Muscle layer of duodenum (tissue), 2 donors: ENCODE measurements at regions not wholly inside any gene's neighbourhood (a gene's known extent, or its start where the extent isn't known, plus 50 kb on each side); places are given as distances from the start of the nearest gene placed in this dataset.

Experiments used
- H3K27ac ChIP-seq: one replicate; pipeline ENCODE4 v1.7.0; 2013; ENCODE audit warnings: mild to moderate bottlenecking, low read length
- H3K27me3 ChIP-seq: one replicate; pipeline ENCODE4 v1.7.0; 2013; ENCODE audit warnings: low read depth, mild to moderate bottlenecking, control low read depth, low read length
- H3K36me3 ChIP-seq, 2 donors: one replicate each; pipeline ENCODE4 v1.7.0; 2013; ENCODE audit warnings: low read length in 2 of 2, control low read depth in 1 of 2, mild to moderate bottlenecking in 1 of 2; ENCODE audit not compliant: insufficient read depth in 2 of 2, control insufficient read depth in 1 of 2
- H3K4me1 ChIP-seq, 2 donors: one replicate each; pipeline ENCODE4 v1.7.0; 2013; ENCODE audit warnings: low read length in 2 of 2, mild to moderate bottlenecking in 2 of 2, control low read depth in 1 of 2, moderate library complexity in 1 of 2; ENCODE audit not compliant: insufficient read depth in 2 of 2, control insufficient read depth in 1 of 2
- H3K4me3 ChIP-seq, 2 donors: one replicate each; pipeline ENCODE4 v1.7.0; 2013; ENCODE audit warnings: low read length in 2 of 2, low read depth in 1 of 2, mild to moderate bottlenecking in 1 of 2
- H3K9me3 ChIP-seq, 2 donors: one replicate each; pipeline ENCODE4 v1.7.0; 2013; ENCODE audit warnings: low read length in 2 of 2, control low read depth in 1 of 2, mild to moderate bottlenecking in 1 of 2; ENCODE audit not compliant: control insufficient read depth in 1 of 2
- donor health status: healthy.

DNA sequence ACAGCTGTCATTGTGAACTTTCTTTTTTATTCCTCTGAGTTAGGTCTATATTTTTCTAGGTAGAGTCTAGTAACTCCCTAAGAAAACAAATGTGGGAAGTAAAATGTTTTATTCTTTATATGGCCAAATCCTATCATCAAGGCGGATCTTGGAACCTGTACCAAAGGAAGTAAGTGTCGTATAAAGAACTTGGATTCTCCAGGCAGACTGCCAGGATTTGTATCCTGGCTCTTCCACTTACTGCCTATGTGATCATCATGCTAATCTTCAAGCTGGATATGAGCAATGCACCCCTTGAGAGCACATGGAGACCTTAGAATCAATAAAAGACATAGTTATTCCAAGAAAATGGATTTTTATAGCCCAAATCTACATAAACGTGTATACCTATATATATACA lies 286.5 kb downstream of the PCDH17 start:
- no peak overlapping the region for H3K4me3 ChIP-seq
- H3K27ac ChIP-seq = no peak overlapping the region
- H3K27me3 ChIP-seq = no peaks in the 10 kb centered on the region
- no peaks in the 10 kb centered on the region for H3K36me3 ChIP-seq
- H3K4me1 ChIP-seq = no peaks in the 10 kb centered on the region
- no peaks in the 10 kb centered on the region for H3K9me3 ChIP-seq

DNA sequence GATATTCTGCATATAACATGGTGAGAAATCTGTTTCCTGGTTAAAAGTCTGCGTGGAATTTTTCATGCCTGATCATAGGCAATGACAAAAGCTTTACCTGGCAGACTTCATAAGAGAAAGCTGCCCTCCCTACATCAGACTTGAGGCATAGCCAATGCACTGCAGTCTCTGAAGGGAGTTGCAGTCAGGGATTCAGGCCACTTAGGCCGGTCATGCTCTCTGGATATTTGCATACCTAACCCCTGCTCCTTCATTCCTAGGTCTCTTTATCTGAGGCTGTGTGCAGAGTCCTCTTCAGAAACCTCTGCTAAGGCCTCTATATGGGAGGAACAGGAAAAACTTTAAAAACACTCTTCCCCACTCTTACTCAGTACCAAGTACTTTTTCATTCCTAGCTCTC lies 287.4 kb downstream of the PCDH17 start:
- no peaks in the 10 kb centered on the region for H3K36me3 ChIP-seq
- no peaks in the 10 kb centered on the region for H3K27me3 ChIP-seq
- no peaks in the 10 kb centered on the region for H3K4me1 ChIP-seq
- H3K27ac ChIP-seq = no peak overlapping the region
- H3K4me3 ChIP-seq = no peak overlapping the region
- no peaks in the 10 kb centered on the region for H3K9me3 ChIP-seq

DNA sequence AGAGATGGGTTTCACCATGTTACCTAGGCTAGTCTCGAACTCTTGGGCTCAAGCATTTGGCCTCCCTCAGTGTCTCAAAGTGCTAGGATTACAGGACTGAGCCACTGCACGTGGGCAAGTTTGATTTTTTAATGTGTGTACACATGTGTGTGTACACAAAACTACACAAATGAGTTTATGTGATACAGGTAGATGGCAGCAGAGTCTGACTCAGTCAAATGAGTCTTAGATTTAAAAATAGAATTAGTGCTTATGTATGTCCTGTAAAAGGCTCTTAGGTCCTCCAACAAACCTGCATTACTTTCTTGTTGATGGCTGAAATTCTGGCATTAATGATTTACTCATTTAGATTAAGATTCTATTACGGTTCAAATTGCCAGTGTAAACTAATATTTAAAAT lies 293.7 kb downstream of the PCDH17 start:
- Histone ChIP-seq H3K4me1 (no peaks in the 10 kb centered on the region), H3K27me3 (no peaks in the 10 kb centered on the region), H3K36me3 (no peaks in the 10 kb centered on the region), H3K27ac (no peak overlapping the region), H3K9me3 (no peaks in the 10 kb centered on the region), H3K4me3 (no peak overlapping the region)

DNA sequence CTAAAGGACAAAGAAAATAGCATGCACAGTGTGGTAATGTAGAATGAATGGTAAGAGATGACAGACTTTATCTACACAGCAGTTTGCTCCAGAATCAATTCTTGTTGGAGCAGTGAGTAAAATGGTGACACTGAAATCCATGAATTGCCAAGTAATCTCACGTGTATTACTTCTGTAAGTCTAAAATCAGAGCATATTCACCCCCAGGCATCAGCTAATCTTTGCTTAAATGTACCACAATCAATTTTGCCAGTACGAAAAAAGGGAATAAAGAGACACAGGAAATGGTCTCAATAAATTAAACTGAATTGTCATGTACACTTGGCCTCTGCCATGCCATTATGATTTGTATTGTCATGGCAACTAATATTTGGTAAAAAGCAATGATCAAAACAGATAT lies 294.2 kb downstream of the PCDH17 start:
- Histone ChIP-seq H3K27ac (no peak overlapping the region), H3K4me1 (no peaks in the 10 kb centered on the region), H3K36me3 (no peaks in the 10 kb centered on the region), H3K9me3 (no peaks in the 10 kb centered on the region), H3K4me3 (no peak overlapping the region), H3K27me3 (no peaks in the 10 kb centered on the region)

DNA sequence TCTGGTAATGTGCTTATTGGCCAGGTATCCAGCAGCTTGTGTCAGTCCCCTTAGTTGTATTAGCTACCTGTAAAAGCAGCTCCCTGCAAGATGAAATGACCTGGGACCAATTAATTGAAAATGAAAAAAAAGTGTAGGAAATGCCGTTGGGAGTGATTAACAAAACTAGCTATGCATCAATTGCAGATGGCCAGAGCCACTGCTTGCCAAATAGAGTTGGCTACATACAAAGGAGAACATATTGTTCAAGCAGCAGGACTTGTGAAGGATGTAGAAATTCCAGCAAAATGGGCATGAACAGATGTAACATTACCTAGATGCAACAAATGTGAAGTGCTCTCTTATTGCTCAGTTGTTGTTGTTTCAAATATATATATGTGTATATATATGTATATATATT lies 300.5 kb downstream of the PCDH17 start:
- Histone ChIP-seq H3K4me1 (no peaks in the 10 kb centered on the region), H3K9me3 (no peaks in the 10 kb centered on the region), H3K4me3 (no peak overlapping the region), H3K36me3 (no peaks in the 10 kb centered on the region), H3K27ac (no peak overlapping the region), H3K27me3 (no peaks in the 10 kb centered on the region)

DNA sequence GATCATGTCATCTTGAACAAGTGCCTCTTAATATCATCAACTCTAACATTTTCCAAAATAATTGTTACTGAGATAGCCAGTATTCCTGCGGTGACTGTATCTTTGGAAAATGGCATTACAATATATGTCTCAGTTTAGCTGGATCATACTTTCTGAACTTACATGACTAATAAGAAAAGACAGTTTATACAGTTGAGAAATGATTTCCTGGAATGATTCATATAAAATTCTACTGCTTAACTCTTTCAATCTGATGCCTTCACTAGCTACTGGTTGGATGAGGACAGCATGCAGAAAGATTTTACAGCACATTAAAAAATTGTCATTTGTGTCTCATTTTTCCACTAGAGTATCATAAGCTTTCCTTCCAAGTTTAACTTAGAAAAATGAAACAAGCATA lies 302.1 kb downstream of the PCDH17 start:
- H3K4me3 ChIP-seq = no peak overlapping the region
- H3K27me3 ChIP-seq = no peaks in the 10 kb centered on the region
- no peaks in the 10 kb centered on the region for H3K36me3 ChIP-seq
- no peaks in the 10 kb centered on the region for H3K9me3 ChIP-seq
- H3K4me1 ChIP-seq = no peaks in the 10 kb centered on the region
- H3K27ac ChIP-seq = no peak overlapping the region

DNA sequence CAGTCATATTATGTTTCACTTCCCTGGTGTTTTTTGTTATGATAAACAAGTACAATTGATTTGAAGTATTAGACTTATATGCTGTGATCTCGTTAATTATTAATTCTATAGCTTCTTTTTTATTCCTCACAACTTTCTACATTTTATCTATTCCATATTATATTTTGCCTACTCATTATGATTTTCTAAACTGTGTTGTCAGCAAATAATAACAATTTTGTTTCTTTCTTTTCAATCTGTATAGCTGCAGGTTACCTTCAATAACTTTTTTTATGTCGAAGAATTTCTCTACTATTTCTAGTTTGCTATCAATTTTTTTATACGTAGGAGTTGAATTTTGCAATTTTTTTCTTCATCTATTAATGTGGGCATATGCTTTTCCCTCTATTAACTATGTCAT lies 304.4 kb downstream of the PCDH17 start:
- Histone ChIP-seq H3K27me3 (no peaks in the 10 kb centered on the region), H3K4me3 (no peak overlapping the region), H3K36me3 (no peaks in the 10 kb centered on the region), H3K4me1 (no peaks in the 10 kb centered on the region), H3K9me3 (no peaks in the 10 kb centered on the region), H3K27ac (no peak overlapping the region)

DNA sequence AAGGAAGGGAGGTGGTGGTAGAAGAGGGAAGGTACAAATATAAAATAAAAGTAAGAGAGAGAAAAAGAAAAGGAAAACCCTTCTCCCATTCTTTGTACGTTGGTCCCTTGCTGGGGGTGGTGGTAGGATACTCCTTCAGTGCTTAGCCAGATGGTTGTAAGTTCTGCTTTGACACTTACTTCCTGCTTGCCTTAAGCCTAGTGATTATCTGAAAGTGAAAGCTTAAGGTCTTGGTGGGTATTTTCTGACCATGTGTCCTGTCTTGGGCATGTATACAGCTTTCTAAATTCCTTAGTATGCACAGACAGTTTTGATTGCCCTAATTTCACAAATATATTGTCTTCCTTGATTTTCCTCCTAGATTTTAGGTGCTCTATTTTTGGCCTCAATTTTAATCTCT lies 314.8 kb downstream of the PCDH17 start:
- no peaks in the 10 kb centered on the region for H3K36me3 ChIP-seq
- H3K27me3 ChIP-seq = no peaks in the 10 kb centered on the region
- H3K27ac ChIP-seq = no peak overlapping the region
- no peak overlapping the region for H3K4me3 ChIP-seq
- no peaks in the 10 kb centered on the region for H3K4me1 ChIP-seq
- no peaks in the 10 kb centered on the region for H3K9me3 ChIP-seq

DNA sequence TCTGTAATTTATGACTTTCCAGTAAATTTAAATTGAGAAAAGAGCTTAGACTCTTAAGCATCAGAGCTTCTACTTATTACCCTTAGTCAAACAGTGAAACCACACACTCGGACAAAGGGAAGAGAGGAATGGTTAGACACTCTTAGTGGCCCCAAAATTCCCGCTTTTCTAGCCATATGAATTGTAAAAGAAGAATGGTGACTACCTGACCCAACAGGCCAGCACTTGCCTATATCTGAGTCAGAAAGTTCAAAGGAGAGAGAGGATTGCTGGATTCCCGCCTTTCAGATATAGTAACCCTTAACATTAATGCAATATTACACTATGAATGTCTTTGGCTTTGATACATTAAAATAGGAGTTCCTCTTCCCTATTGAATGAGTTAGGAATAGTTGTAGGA lies 317.3 kb downstream of the PCDH17 start:
- no peaks in the 10 kb centered on the region for H3K4me1 ChIP-seq
- no peaks in the 10 kb centered on the region for H3K9me3 ChIP-seq
- no peak overlapping the region for H3K4me3 ChIP-seq
- no peaks in the 10 kb centered on the region for H3K27me3 ChIP-seq
- no peaks in the 10 kb centered on the region for H3K36me3 ChIP-seq
- H3K27ac ChIP-seq = no peak overlapping the region

DNA sequence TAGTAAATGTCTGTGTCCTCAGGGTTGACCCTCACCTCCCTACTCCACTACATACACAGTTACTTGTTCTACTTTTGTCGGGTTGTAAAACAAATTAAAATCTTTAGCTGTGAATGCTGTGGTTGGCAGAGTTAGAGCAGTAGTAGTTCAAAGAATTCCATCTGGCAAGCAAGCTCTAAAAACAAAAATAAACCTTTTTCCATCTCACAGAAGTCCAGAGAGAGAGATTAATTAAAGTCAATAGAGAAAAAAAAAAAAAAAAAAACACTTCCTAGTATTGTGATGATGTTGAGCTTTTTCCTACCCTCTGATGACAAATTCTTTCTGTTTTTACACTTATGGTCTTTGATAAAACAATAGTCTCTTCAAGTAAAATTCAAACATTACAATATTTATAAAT lies 338.4 kb downstream of the PCDH17 start:
- no peaks in the 10 kb centered on the region for H3K9me3 ChIP-seq
- H3K27ac ChIP-seq = no peak overlapping the region
- H3K4me1 ChIP-seq = peaks cover 0 to 3% of the 10 kb centered on the region in 2 donors
- no peak overlapping the region for H3K4me3 ChIP-seq
- H3K27me3 ChIP-seq = no peaks in the 10 kb centered on the region
- no peaks in the 10 kb centered on the region for H3K36me3 ChIP-seq

DNA sequence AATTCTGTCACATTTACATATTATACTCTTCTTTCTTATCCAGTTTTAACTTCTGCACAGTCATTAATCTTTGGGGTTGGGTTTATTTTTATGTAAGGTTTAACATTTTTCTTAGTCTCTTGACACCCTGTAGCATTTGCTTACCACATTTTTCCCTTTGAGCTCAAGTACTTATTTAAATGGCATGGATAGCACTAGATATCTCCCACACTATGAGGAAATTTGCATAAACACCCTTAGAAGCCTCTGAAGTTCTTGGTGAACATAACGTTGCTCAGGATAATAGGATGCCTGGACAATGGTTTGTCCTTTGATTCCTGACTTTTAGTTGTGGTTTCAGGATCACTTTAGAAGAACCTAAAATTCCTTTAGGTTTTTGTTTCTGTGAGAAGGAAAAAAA lies 338.9 kb downstream of the PCDH17 start:
- Histone ChIP-seq H3K27me3 (no peaks in the 10 kb centered on the region), H3K9me3 (no peaks in the 10 kb centered on the region), H3K27ac (no peak overlapping the region), H3K36me3 (no peaks in the 10 kb centered on the region), H3K4me1 (peaks cover 0 to 3% of the 10 kb centered on the region in 2 donors), H3K4me3 (no peak overlapping the region)

DNA sequence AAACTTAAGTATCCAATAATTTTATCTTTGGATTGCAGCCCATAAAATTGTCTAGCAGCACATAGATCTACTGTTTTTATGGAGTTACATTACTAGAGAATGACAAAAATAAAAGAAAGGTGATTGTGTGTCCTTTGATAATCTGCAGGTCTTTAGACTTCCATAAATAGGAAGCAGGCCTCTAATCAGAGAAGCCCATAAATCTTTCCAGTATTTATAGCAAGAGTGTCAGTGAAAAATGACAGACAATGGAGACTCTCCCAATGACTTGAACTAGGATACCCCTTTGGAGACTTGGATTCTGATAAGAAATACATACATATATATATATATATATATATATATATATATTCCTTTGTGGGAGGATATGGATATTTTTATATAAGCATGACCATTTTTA lies 351.2 kb downstream of the PCDH17 start:
- no peaks in the 10 kb centered on the region for H3K36me3 ChIP-seq
- H3K4me1 ChIP-seq = no peaks in the 10 kb centered on the region
- peaks cover 0 to 4% of the 10 kb centered on the region in 2 donors for H3K9me3 ChIP-seq
- H3K4me3 ChIP-seq = no peak overlapping the region
- no peaks in the 10 kb centered on the region for H3K27me3 ChIP-seq
- no peak overlapping the region for H3K27ac ChIP-seq
